SU-DHL-6 (cell line): ENCODE measurements at regions not wholly inside any gene's neighbourhood (a gene's known extent, or its start where the extent isn't known, plus 50 kb on each side); places are given as distances from the start of the nearest gene placed in this dataset.

ENCODE experiments used
- H2AFZ ChIP-seq: fragments of 200-600 bp; sonication (generic); 2 replicates; pipeline ENCODE4 v1.6.1; 2014; ENCODE audit warnings: low read depth, mild to moderate bottlenecking, moderate library complexity, mixed read lengths, antibody characterized with exemption, low read length; ENCODE audit not compliant: severe bottlenecking
- H3F3A ChIP-seq: fragments of 200-600 bp; shearing (Covaris generic); 2 replicates; pipeline ENCODE4 v1.6.0; 2016; ENCODE audit warnings: antibody characterized with exemption, mild to moderate bottlenecking; ENCODE audit not compliant: insufficient read depth
- H3K27ac ChIP-seq: fragments of 200-600 bp; sonication (generic); 2 replicates; pipeline ENCODE4 v1.5.1; 2016; ENCODE audit warnings: low read depth, mild to moderate bottlenecking, low read length, moderate library complexity, mixed read lengths
- H3K27me3 ChIP-seq: fragments of 200-600 bp; sonication (generic), shearing (Covaris generic); 2 replicates; pipeline ENCODE4 v1.6.0; 2014; ENCODE audit warnings: mild to moderate bottlenecking, low read length
- H3K36me3 ChIP-seq: fragments of 200-600 bp; sonication (generic); 2 replicates; pipeline ENCODE4 v1.6.1; 2014; ENCODE audit warnings: mild to moderate bottlenecking, low read length, mixed read lengths
- H3K4me2 ChIP-seq: fragments of 300-600, 200-600 bp; shearing (Covaris generic), sonication (generic); 2 replicates; pipeline ENCODE4 v1.6.0; 2014; ENCODE audit warnings: low read length, low read depth, mild to moderate bottlenecking; ENCODE audit not compliant: poor library complexity, severe bottlenecking
- H3K4me3 ChIP-seq: fragments of 200-600 bp; sonication (generic); 2 replicates; pipeline ENCODE4 v1.5.1; 2014; ENCODE audit warnings: antibody characterized with exemption, low read length, mild to moderate bottlenecking, mixed read lengths; ENCODE audit not compliant: insufficient read depth, poor library complexity, severe bottlenecking
- H3K79me2 ChIP-seq: fragments of 200-600 bp; sonication (generic); 2 replicates; pipeline ENCODE4 v1.6.1; 2014; ENCODE audit warnings: mild to moderate bottlenecking, low read length, moderate library complexity; ENCODE audit not compliant: insufficient read depth
- H3K9ac ChIP-seq: fragments of 200-600 bp; sonication (generic); 2 replicates; pipeline ENCODE4 v1.7.0; 2014; ENCODE audit warnings: mild to moderate bottlenecking, low read length
- H3K9me2 ChIP-seq: fragments of 200-600 bp; sonication (generic); replicated peaks from 2 replicates; pipeline ENCODE4 v1.6.1; 2014; ENCODE audit warnings: low read length; ENCODE audit not compliant: insufficient read depth
- H3K9me3 ChIP-seq: fragments of 200-600 bp; sonication (generic); 2 replicates; pipeline ENCODE4 v1.6.1; 2014; ENCODE audit warnings: low read length, mixed read lengths; ENCODE audit not compliant: insufficient read depth
- H4K20me1 ChIP-seq: fragments of 200-600 bp; sonication (generic); 2 replicates; pipeline ENCODE4 v1.6.1; 2014; ENCODE audit warnings: low read depth, mild to moderate bottlenecking, antibody characterized with exemption, low read length, moderate library complexity, mixed read lengths
- EZH2phosphoT487 ChIP-seq: fragments of 200-600 bp; sonication (generic), shearing (Covaris generic); conservative IDR thresholded peaks from 2 replicates; pipeline ENCODE4 v1.6.1; 2018; ENCODE audit warnings: mild to moderate bottlenecking, antibody characterized with exemption, low read length, moderate library complexity, mixed read lengths
- TF ChIP-seq, protein P1 (sequence below): fragments of 200-600 bp; sonication (generic); IDR thresholded peaks from one replicate; pipeline ENCODE4 v1.5.1; 2017; ENCODE audit warnings: antibody characterized with exemption, mild to moderate bottlenecking, low read length, moderate library complexity; ENCODE audit not compliant: insufficient read depth, poor library complexity, severe bottlenecking

DNA sequence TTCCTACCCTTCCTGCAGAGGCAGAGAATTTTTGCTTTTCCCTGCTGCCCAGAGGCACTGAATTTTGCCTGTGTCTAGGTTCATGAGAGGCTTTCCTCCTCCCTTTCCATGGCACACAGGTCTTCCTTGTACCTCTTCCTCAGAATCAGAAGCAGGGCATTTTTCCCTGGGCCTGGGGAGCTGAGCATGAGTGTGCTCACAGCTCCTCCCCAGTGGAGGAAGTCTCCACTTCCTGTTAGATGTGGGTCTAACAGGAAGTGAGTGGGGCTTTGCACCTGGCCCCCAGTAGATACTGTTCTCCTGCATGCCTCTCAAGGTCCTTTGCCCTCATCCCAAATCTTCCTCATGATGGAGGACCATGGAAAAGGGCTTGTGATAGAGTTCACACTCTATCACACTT lies 297.2 kb upstream of the FIGN start:
- TF ChIP-seq, protein P1, sequence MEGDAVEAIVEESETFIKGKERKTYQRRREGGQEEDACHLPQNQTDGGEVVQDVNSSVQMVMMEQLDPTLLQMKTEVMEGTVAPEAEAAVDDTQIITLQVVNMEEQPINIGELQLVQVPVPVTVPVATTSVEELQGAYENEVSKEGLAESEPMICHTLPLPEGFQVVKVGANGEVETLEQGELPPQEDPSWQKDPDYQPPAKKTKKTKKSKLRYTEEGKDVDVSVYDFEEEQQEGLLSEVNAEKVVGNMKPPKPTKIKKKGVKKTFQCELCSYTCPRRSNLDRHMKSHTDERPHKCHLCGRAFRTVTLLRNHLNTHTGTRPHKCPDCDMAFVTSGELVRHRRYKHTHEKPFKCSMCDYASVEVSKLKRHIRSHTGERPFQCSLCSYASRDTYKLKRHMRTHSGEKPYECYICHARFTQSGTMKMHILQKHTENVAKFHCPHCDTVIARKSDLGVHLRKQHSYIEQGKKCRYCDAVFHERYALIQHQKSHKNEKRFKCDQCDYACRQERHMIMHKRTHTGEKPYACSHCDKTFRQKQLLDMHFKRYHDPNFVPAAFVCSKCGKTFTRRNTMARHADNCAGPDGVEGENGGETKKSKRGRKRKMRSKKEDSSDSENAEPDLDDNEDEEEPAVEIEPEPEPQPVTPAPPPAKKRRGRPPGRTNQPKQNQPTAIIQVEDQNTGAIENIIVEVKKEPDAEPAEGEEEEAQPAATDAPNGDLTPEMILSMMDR, result no peak
- TF ChIP-seq EZH2phosphoT487, result no peak
- H3K27me3 ChIP-seq, result no peaks in the 10 kb centered on the region
- H3K4me2 ChIP-seq, result no peak overlapping the region
- H3K36me3 ChIP-seq, result no peaks in the 10 kb centered on the region
- H3K79me2 ChIP-seq, result no peaks in the 10 kb centered on the region
- H3K9me2 ChIP-seq, result no peaks in the 10 kb centered on the region
- H2AFZ ChIP-seq, result no peak overlapping the region
- H4K20me1 ChIP-seq, result no peaks in the 10 kb centered on the region
- no peaks in the 10 kb centered on the region for H3F3A ChIP-seq
- H3K9ac ChIP-seq, result no peak overlapping the region
- no peak overlapping the region for H3K27ac ChIP-seq
- H3K9me3 ChIP-seq, result no peaks in the 10 kb centered on the region
- H3K4me3 ChIP-seq, result no peak overlapping the region

DNA sequence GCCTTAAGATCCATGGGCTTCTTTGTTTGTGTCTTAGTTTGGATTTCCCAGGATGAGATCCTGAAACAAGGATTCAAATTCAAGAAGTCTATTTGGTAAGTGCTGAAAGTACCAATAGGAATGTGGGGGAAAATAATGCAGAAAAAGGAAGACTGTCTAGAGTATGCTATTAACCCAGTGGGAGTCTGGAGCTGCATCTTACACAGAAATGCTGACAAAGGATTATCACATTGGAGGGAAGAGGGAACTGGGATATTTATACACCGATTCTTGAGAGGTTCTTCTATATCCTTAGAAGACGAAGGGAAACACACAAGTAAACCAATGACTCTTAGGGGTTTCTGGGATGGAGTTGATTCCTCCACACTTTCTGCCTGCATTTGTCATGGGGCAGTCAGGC lies 294.8 kb upstream of the FIGN start:
- TF ChIP-seq EZH2phosphoT487, result no peak
- TF ChIP-seq, protein P1, result no peak
- Histone ChIP-seq H3K4me2 (no peak overlapping the region), H3K79me2 (no peaks in the 10 kb centered on the region), H3K9me3 (no peaks in the 10 kb centered on the region), H3K4me3 (no peak overlapping the region), H3K36me3 (no peaks in the 10 kb centered on the region), H3F3A (no peaks in the 10 kb centered on the region), H2AFZ (no peak overlapping the region), H4K20me1 (no peaks in the 10 kb centered on the region), H3K9ac (no peak overlapping the region), H3K27ac (no peak overlapping the region), H3K9me2 (no peaks in the 10 kb centered on the region), H3K27me3 (no peaks in the 10 kb centered on the region)

DNA sequence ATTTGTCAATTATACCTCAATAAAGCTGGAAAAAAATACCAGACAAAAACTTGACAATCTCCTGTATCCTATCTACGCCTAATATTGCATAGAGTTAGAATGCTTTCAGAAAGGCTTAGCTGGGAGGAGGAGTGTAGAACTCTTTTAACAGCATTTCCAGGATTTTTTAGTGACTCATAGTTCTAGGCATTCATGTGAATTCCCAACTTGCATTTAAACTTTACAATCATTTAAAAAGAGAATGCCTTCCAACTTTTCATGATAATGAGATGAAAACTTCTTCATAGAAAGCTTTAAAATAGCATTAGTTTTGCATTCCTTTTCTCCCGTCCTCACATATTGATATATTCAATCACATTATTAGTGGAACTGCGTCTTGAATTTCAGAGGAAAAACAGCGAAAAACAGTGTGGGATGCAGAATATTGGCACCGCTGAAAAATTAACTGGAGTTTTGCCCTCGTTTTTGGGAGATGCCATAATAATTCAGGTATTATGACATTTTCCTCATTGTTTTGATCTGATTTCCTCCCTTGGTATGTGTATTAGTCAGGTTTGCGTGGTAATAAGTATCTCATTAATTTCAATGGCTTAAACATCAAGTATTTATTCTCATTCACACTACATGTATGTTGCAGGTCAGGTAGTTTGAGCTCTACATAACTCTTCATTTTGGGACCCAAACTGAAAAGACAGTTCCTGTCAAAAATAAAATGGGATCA lies 293.2 kb upstream of the FIGN start:
- Histone ChIP-seq H4K20me1 (no peaks in the 10 kb centered on the region), H3K79me2 (no peaks in the 10 kb centered on the region), H3K4me2 (no peak overlapping the region), H3K36me3 (no peaks in the 10 kb centered on the region), H3F3A (no peaks in the 10 kb centered on the region), H2AFZ (no peak overlapping the region), H3K9me3 (no peaks in the 10 kb centered on the region), H3K27me3 (no peaks in the 10 kb centered on the region), H3K27ac (no peak overlapping the region), H3K4me3 (no peak overlapping the region), H3K9ac (no peak overlapping the region), H3K9me2 (no peaks in the 10 kb centered on the region)
- TF ChIP-seq, protein P1, result no peak
- TF ChIP-seq EZH2phosphoT487, result no peak
